CD4-positive, alpha-beta T cell (primary cell): ENCODE measurements at regions not wholly inside any gene's neighbourhood (a gene's known extent, or its start where the extent isn't known, plus 50 kb on each side); places are given as distances from the start of the nearest gene placed in this dataset.

Experiments
- ATAC-seq: fragments of 200-7000 bp; cut with Tn5 transposase; one replicate; pipeline ENCODE4 v1.10.0; 2022; ENCODE audit warnings: mild to moderate bottlenecking; ENCODE audit not compliant: poor library complexity
- CTCF ChIA-PET: fragments of 350-600 bp; sonication (Branson Sonifier 250); formaldehyde crosslinking; loops from one replicate; lab custom pipeline; 2021; ENCODE audit warnings: antibody characterized with exemption, inconsistent platforms; lab: Charles Lee
- POLR2A ChIA-PET: fragments of 350-600 bp; sonication (Branson Sonifier 250); formaldehyde crosslinking; loops from one replicate; lab custom pipeline; 2021; ENCODE audit warnings: antibody characterized with exemption, inconsistent platforms; lab: Charles Lee
- DNase-seq, 14 experiments: peaks; one replicate each; pipeline ENCODE4 v3.0.0-alpha.2; 2013 to 2020; ENCODE audit warnings: mixed read lengths in 2 of 14
- H3K27ac ChIP-seq, 2 donors: one replicate each; pipeline versions ENCODE4 v1.5.1 to v1.7.0; 2013; ENCODE audit warnings: low read length in 2 of 2, low read depth in 1 of 2, mild to moderate bottlenecking in 1 of 2
- H3K27me3 ChIP-seq, 2 experiments: 1 replicate in 1 of 2; 2 replicates in 1 of 2; pipeline versions ENCODE4 v1.6.1 to v1.7.0; 2013; ENCODE audit warnings: low read length in 2 of 2, control low read depth in 1 of 2, mild to moderate bottlenecking in 1 of 2, moderate library complexity in 1 of 2; ENCODE audit not compliant: insufficient read depth in 2 of 2, control insufficient read depth in 1 of 2
- H3K36me3 ChIP-seq: one replicate; pipeline ENCODE4 v1.6.1; 2013; ENCODE audit warnings: low read length, control low read depth; ENCODE audit not compliant: insufficient read depth
- H3K4me1 ChIP-seq: one replicate; pipeline ENCODE4 v1.6.1; 2013; ENCODE audit warnings: low read length, control low read depth; ENCODE audit not compliant: insufficient read depth
- H3K4me3 ChIP-seq: one replicate; pipeline ENCODE4 v1.5.1; 2013; ENCODE audit warnings: mild to moderate bottlenecking, low read length, moderate library complexity
- H3K9me3 ChIP-seq, 2 experiments: 1 replicate in 1 of 2; 2 replicates in 1 of 2; pipeline versions ENCODE4 v1.6.1 to v1.7.0; 2013; ENCODE audit warnings: low read length in 2 of 2, mild to moderate bottlenecking in 2 of 2, control low read depth in 1 of 2, moderate library complexity in 1 of 2; ENCODE audit not compliant: control insufficient read depth in 1 of 2, insufficient read depth in 1 of 2
- H3K27ac Mint-ChIP-seq: one replicate; pipeline ENCODE4 v1.8.0; 2020; ENCODE audit warnings: mixed read lengths
- H3K27me3 Mint-ChIP-seq: one replicate; pipeline ENCODE4 v1.8.0; 2021; ENCODE audit warnings: mixed read lengths
- H3K36me3 Mint-ChIP-seq: one replicate; pipeline ENCODE4 v1.8.0; 2021; ENCODE audit warnings: low read depth, mixed read lengths
- H3K4me1 Mint-ChIP-seq: one replicate; pipeline ENCODE4 v1.8.0; 2021; ENCODE audit warnings: low read depth, mixed read lengths
- H3K4me3 Mint-ChIP-seq: one replicate; pipeline ENCODE4 v1.8.0; 2020; ENCODE audit warnings: mild to moderate bottlenecking, mixed read lengths
- H3K9me3 Mint-ChIP-seq: one replicate; pipeline ENCODE4 v1.8.0; 2020; ENCODE audit warnings: mixed read lengths
- CTCF ChIP-seq: fragments of 200-600 bp; IDR thresholded peaks from one replicate; pipeline ENCODE4 v1.8.0; 2022; ENCODE audit warnings: antibody characterized with exemption, mild to moderate bottlenecking
- intact Hi-C, 2 experiments: fragments of 100-400 bp; cut with DNase I in 1 of 2; cut with micrococcal nuclease in 1 of 2; formaldehyde crosslinking; loops; one replicate each; pipeline versions ENCODE4 v1.15.1 to v1.9.0; 2023 to 2025; cut with DNase I, micrococcal nuclease

- no peak overlapping the region for H3K27ac Mint-ChIP-seq
- Histone ChIP-seq H3K36me3 (no peaks in the 10 kb centered on the region), H3K9me3 (peaks cover 0 to 8% of the 10 kb centered on the region in 2 experiments), H3K27ac (no peak overlapping the region), H3K4me3 (no peak overlapping the region), H3K27me3 (no peaks in the 10 kb centered on the region), H3K4me1 (no peaks in the 10 kb centered on the region)
- no peaks in the 10 kb centered on the region for H3K4me1 Mint-ChIP-seq
- intact Hi-C loops, result loop anchor here in 1 of 2 experiments (10.0 kb wide), 1 partner anchor 1280 kb away; no protein-coding TSS in a partner anchor
- TF ChIP-seq CTCF, result no peak
- ChIA-PET POLR2A (no interaction called here), CTCF (no interaction called here)
- peaks cover 2% of the 10 kb centered on the region for H3K9me3 Mint-ChIP-seq
- H3K27me3 Mint-ChIP-seq, result no peaks in the 10 kb centered on the region
- DNase-seq, result no peak
- H3K4me3 Mint-ChIP-seq, result no peak overlapping the region
- H3K36me3 Mint-ChIP-seq, result no peaks in the 10 kb centered on the region
- no peak for ATAC-seq
Measured at GRCh38 chr10:35795131-35795824, 153.2 kb upstream of the FZD8 start.

- H3K36me3 Mint-ChIP-seq, result no peaks in the 10 kb centered on the region
- H3K4me3 Mint-ChIP-seq, result no peak overlapping the region
- no peak overlapping the region for H3K27ac Mint-ChIP-seq
- Histone ChIP-seq H3K4me1 (no peaks in the 10 kb centered on the region), H3K27ac (no peak overlapping the region), H3K9me3 (peaks cover 0 to 8% of the 10 kb centered on the region in 2 experiments), H3K4me3 (no peak overlapping the region), H3K36me3 (no peaks in the 10 kb centered on the region), H3K27me3 (no peaks in the 10 kb centered on the region)
- H3K4me1 Mint-ChIP-seq, result no peaks in the 10 kb centered on the region
- no peak for DNase-seq
- no peak for TF ChIP-seq CTCF
- H3K9me3 Mint-ChIP-seq, result peaks cover 2% of the 10 kb centered on the region
- ChIA-PET POLR2A (no interaction called here), CTCF (no interaction called here)
- intact Hi-C loops, result loop anchor here in 1 of 2 experiments (10.0 kb wide), 1 partner anchor 1280 kb away; no protein-coding TSS in a partner anchor
- no peaks in the 10 kb centered on the region for H3K27me3 Mint-ChIP-seq
- ATAC-seq, result no peak
Measured at GRCh38 chr10:35794703-35795102, 152.6 kb upstream of the FZD8 start.

GRCh38 chr10:35792291-35792690 lies 150.2 kb upstream of the FZD8 start:
- intact Hi-C loops, result loop anchor here in 1 of 2 experiments (10.0 kb wide), 1 partner anchor 1277 kb away; no protein-coding TSS in a partner anchor
- no peak overlapping the region for H3K4me3 ChIP-seq
- H3K27ac Mint-ChIP-seq, result no peak overlapping the region
- H3K4me1 ChIP-seq, result no peaks in the 10 kb centered on the region
- POLR2A ChIA-PET, result no interaction called here
- peaks cover 2% of the 10 kb centered on the region for H3K9me3 Mint-ChIP-seq
- H3K9me3 ChIP-seq, result peaks cover 0 to 7% of the 10 kb centered on the region in 2 experiments
- H3K27ac ChIP-seq, result no peak overlapping the region
- H3K4me1 Mint-ChIP-seq, result no peaks in the 10 kb centered on the region
- ATAC-seq (no peak), DNase-seq (no peak)
- CTCF ChIA-PET, result no interaction called here
- H3K27me3 ChIP-seq, result no peaks in the 10 kb centered on the region
- no peaks in the 10 kb centered on the region for H3K36me3 ChIP-seq
- no peaks in the 10 kb centered on the region for H3K36me3 Mint-ChIP-seq
- no peak for TF ChIP-seq CTCF
- no peaks in the 10 kb centered on the region for H3K27me3 Mint-ChIP-seq
- H3K4me3 Mint-ChIP-seq, result no peak overlapping the region
